Muscle of leg (tissue), 3 donors: ENCODE measurements at regions not wholly inside any gene's neighbourhood (a gene's known extent, or its start where the extent isn't known, plus 50 kb on each side); places are given as distances from the start of the nearest gene placed in this dataset.

Source experiments
- DNase-seq: peaks from one replicate; pipeline ENCODE4 v3.0.0; 2013
- H3K27ac ChIP-seq: one replicate; pipeline ENCODE4 v1.5.1; 2013; ENCODE audit warnings: mild to moderate bottlenecking, low read length, control low read depth
- H3K27me3 ChIP-seq: one replicate; pipeline ENCODE4 v1.6.1; 2013; ENCODE audit warnings: low read length; ENCODE audit not compliant: control insufficient read depth, insufficient read depth
- H3K36me3 ChIP-seq: one replicate; pipeline ENCODE4 v1.6.1; 2013; ENCODE audit warnings: low read length; ENCODE audit not compliant: control insufficient read depth, insufficient read depth
- H3K4me1 ChIP-seq: one replicate; pipeline ENCODE4 v1.6.1; 2013; ENCODE audit warnings: low read length; ENCODE audit not compliant: control insufficient read depth, insufficient read depth
- H3K4me3 ChIP-seq: one replicate; pipeline ENCODE4 v1.5.1; 2013; ENCODE audit warnings: low read length, control low read depth
- H3K9me3 ChIP-seq: replicated peaks from 2 replicates; pipeline ENCODE4 v1.6.1; 2013; ENCODE audit warnings: low read depth, low read length; ENCODE audit not compliant: control insufficient read depth
- WGBS: methylation state at CpG from one replicate; pipeline ENCODE4 v1.1.5; 2013; ENCODE audit warnings: missing lambda C conversion rate; ENCODE audit not compliant: insufficient coverage; 5-methylcytosine and 5-hydroxymethylcytosine counted together

DNA sequence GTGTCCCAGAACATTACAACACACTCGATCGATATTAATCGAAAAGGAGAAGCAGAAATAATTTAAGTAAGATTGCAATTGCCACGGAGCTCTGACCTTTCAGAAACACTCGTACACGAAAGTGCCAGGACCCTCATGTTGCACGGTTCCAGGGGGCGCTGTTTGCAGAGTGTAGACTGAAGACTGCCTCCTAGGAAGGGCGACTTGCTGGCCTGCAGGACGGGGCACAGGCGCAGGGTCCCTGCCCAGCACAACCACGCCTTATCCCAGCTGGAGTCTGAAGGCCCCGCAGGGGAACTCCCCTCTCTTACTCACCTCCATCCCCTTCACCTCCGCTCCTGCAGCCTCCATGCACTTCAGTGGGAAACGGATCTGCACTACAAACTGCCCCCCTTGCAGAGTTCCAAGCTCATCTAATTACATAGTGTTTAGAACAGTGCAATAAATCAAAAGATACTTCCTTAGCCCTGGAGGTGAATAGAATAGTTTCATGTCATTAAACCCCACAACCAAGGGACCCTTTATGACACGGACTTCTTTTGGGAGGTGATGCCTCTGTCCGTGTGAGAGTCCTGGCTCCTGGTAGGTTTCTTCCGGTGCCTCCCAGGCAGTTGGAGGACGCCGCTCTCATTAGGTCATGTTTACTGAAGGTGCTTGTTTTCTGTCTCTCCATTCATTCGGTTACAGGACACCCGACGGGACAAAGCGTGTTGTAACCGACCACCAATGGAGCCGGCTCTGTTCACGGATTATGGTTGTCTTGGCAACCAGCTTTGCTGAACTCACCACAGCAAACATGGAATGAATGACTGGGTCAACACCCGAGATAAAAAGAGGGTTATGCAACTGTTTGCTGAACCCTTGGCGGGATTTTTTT is 262.2 kb downstream of the BAMBI start:
- WGBS: 27% methylated on average over 16 of the region's 29 CpGs
- Histone ChIP-seq H3K27me3 (peaks cover 2% of the 10 kb centered on the region), H3K27ac (no peak overlapping the region), H3K36me3 (no peaks in the 10 kb centered on the region), H3K9me3 (no peaks in the 10 kb centered on the region), H3K4me3 (no peak overlapping the region), H3K4me1 (peaks cover 3% of the 10 kb centered on the region)
- DNase-seq: peak; percentile 79

DNA sequence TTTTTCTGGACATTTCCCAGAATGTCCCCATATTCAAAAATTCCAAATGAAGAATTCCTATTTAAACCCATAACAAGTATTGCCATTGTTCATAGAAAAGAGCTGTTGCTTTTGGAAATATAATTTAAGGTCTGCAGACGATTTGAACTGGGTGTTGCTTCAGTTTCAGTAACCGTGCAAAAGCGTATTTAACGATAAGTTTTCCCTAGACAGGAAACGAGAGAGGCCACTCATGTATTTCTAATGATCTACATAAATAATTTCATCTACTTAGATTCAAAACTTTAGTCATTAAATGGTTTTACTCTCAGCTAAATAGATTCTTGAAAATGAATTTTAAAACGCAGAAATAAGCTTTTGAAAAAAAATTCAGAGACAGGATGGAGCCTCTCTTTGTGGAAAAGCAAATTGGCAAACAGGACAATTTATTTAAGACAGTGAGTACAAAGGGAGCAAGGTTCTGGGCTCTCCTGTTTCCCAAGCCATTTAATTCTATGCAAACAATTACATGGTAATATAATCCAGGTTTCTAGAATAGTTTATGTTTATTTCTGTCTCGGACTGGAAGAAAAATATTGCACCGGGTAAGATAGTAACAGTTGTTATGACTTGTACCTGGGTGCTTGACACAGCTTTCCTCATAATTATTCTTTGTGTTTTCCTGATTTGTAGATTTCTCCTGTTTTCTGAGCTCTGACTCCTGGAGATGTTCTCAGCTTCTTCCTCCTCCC is 263.0 kb downstream of the BAMBI start:
- no peak overlapping the region for H3K27ac ChIP-seq
- H3K27me3 ChIP-seq: peaks cover 2% of the 10 kb centered on the region
- peaks cover 3% of the 10 kb centered on the region for H3K4me1 ChIP-seq
- DNase-seq: no peak
- WGBS: no CpG with 5 or more reads among the region's 8 CpGs
- H3K4me3 ChIP-seq: no peak overlapping the region
- H3K36me3 ChIP-seq: no peaks in the 10 kb centered on the region
- H3K9me3 ChIP-seq: no peaks in the 10 kb centered on the region

DNA sequence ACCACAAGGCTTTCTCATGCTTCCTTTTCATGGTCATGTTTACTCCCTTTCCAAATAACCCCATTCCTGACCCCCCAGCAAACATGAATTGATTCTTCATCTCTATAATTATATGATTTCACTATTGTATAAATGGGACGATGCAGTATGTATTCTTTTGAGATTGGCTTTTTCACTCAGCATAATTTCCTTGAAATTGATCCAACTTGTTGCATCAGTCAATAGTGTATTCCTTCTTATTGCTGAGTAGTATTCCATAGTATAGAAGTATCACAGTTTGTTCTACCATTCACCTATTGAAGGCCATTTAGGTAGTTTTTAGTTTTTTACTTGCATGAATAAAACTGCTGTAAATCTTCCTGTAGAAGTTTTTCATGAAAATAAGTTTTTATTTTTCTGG is 264.7 kb downstream of the BAMBI start:
- H3K4me3 ChIP-seq: no peak overlapping the region
- H3K36me3 ChIP-seq: no peaks in the 10 kb centered on the region
- no peaks in the 10 kb centered on the region for H3K9me3 ChIP-seq
- DNase-seq: no peak
- WGBS: no CpG with 5 or more reads among the region's 1 CpG
- H3K27me3 ChIP-seq: peaks cover 2% of the 10 kb centered on the region
- no peak overlapping the region for H3K27ac ChIP-seq
- peaks cover 6% of the 10 kb centered on the region for H3K4me1 ChIP-seq

DNA sequence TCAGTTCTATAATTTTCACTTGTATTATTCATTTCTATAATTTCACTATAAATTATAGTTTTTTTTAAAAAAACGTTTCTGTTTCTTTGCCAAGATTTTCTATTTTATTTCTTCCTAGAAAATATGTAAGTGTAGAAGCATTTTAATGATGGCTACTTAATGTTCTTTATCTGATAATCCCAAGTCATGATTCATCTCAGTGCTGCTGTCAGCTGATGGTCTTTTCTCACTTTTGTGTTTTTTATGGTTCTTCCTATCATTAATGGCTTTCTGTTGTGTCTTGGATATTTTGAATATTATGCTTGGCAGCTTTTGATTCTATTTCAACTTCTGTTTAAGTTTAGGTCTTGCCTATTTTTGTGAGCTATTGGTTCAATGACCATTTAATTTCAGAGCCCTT is 268.6 kb downstream of the BAMBI start:
- Histone ChIP-seq H3K4me3 (no peak overlapping the region), H3K4me1 (peaks cover 6% of the 10 kb centered on the region), H3K36me3 (no peaks in the 10 kb centered on the region), H3K27ac (no peak overlapping the region), H3K27me3 (no peaks in the 10 kb centered on the region), H3K9me3 (no peaks in the 10 kb centered on the region)
- no peak for DNase-seq
- no CpG with 5 or more reads among the region's 1 CpG for WGBS

DNA sequence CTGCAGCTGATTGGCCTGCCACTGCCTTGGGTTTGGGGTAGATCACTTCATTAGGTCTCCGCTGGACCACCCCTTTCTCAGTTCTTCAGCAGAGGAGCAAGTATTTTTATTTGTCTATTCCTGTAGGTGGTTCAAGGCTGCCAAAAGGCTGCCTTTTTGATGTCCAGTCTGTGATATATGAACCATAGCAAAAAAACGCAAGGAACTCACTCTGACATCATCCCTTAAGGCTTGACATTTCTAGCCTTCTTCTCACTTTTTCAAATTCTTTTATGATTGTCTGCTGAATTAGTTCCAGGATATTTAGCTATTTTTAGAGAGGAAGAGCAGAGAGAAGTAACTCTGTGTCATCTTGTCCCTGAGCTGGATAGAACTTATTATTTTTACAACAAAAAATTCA is 269.2 kb downstream of the BAMBI start:
- Histone ChIP-seq H3K4me1 (peaks cover 6% of the 10 kb centered on the region), H3K4me3 (no peak overlapping the region), H3K27ac (no peak overlapping the region), H3K27me3 (no peaks in the 10 kb centered on the region), H3K36me3 (no peaks in the 10 kb centered on the region), H3K9me3 (no peaks in the 10 kb centered on the region)
- WGBS: no CpG with 5 or more reads among the region's 2 CpGs
- DNase-seq: peak; percentile 73

DNA sequence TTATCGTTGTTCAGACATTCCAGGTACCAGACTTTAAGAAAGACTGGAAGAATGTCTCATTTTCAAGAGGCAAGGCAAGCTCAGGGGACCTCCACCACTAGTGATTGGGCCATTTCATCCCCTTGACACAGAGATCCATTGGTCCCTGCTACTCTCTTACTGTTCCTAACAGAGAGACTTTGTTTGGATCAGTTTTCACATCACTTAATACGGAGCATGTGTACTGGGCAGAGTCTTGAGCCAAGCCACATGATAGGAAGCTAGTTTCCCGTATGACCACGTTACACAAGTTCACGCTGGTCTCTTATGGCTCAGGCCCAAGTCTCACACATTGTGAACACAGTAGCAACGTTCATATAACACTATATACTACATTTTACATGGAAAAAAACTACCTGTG is 269.9 kb downstream of the BAMBI start:
- Histone ChIP-seq H3K4me3 (no peak overlapping the region), H3K36me3 (no peaks in the 10 kb centered on the region), H3K27ac (no peak overlapping the region), H3K9me3 (no peaks in the 10 kb centered on the region), H3K4me1 (peaks cover 6% of the 10 kb centered on the region), H3K27me3 (no peaks in the 10 kb centered on the region)
- peak; percentile 69 for DNase-seq
- 32% methylated on average over 2 of the region's 6 CpGs for WGBS

DNA sequence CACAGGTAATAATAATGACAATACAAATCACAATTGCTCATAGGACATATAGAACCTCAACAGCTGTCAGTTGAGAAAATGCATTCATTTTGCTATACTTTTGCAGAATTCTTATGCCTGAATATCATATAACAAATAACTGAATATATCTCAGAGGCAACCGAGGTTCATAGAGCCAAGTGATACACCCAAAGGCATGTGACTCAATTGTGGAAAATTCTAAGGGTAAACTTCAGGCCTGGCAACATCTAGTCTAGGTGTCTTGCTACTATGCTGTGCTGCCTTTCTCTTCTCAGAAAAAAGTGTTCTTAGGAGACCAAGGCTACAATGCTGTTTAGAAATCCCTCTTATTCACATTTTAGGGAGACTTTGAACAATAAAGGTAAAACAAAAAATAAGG is 270.7 kb downstream of the BAMBI start:
- Histone ChIP-seq H3K27ac (no peak overlapping the region), H3K36me3 (no peaks in the 10 kb centered on the region), H3K4me3 (no peak overlapping the region), H3K4me1 (peaks cover 6% of the 10 kb centered on the region), H3K27me3 (no peaks in the 10 kb centered on the region), H3K9me3 (no peaks in the 10 kb centered on the region)
- no CpG with 5 or more reads among the region's 1 CpG for WGBS
- no peak for DNase-seq

DNA sequence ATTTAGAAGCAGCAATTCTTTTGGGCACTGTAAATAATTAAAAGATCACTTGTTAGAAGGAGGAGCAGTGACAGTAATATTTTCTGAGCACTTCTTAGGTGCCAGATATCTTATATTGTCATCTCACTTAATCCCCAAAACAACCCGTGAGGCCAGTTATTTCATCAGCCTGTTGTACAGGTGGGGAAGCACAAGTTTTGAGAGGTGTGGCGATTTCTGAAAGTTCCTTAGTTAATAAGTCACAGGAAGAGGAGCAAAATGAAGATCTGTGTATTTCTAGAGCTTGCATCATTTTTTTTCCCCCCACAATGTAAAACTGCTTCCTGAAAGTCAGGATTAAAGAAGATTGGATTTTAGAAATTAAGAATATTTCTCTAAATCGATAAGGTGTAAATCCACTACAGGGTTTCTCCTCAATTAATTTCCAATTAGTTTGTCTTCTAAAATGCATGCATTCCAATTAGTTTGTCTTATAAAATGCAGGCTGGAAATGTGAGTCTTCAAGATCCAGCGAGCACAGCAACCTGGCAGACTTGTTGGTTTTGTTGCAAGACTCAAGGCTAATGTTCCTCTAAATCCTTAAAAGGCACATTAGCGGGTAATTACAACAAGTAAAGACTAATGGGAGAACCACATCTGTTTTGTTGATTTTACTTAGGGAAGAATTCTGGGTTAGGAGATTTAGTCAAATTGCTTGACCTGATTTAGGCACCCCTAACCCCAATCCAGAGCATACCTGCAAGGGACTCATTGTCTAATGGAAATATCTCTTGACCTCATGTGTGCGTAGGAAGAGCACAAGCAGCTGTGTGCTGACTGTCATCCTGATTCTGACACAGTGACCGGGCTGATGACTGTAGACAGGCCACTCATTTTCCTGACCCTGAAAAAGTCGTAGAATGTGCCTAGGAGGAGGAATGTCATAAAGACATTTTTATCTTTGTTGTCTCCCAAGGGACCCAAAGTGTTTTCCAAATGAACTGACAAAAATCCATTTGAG is 272.0 kb downstream of the BAMBI start:
- Histone ChIP-seq H3K4me3 (no peak overlapping the region), H3K27ac (no peak overlapping the region), H3K36me3 (no peaks in the 10 kb centered on the region), H3K9me3 (no peaks in the 10 kb centered on the region), H3K27me3 (no peaks in the 10 kb centered on the region), H3K4me1 (peaks cover 6% of the 10 kb centered on the region)
- WGBS: 38% methylated on average over 4 of the region's 8 CpGs
- no peak for DNase-seq

DNA sequence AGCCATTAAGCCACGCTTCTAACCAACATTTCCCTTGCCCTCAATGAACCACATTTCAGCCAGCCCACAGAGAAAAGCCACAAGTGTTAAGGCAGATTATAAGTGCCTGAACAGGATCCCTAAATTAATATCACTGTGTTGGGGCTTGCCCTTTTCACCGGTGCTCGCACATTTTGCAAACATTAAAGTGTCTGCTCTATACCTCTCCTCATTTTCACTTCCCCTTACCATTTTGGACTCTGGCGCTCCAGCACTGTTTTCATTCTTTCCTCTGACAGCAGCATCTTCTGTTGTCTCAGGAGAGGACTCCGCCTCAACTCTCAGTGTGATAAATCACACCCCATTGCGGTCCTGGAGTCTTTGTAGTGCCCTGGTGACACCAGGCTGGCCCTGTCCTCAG is 274.2 kb downstream of the BAMBI start:
- H3K4me1 ChIP-seq: peaks cover 3% of the 10 kb centered on the region
- no peak overlapping the region for H3K4me3 ChIP-seq
- H3K27me3 ChIP-seq: no peaks in the 10 kb centered on the region
- DNase-seq: no peak
- no peaks in the 10 kb centered on the region for H3K36me3 ChIP-seq
- 68% methylated on average over 3 of the region's 6 CpGs for WGBS
- H3K9me3 ChIP-seq: no peaks in the 10 kb centered on the region
- H3K27ac ChIP-seq: no peak overlapping the region

DNA sequence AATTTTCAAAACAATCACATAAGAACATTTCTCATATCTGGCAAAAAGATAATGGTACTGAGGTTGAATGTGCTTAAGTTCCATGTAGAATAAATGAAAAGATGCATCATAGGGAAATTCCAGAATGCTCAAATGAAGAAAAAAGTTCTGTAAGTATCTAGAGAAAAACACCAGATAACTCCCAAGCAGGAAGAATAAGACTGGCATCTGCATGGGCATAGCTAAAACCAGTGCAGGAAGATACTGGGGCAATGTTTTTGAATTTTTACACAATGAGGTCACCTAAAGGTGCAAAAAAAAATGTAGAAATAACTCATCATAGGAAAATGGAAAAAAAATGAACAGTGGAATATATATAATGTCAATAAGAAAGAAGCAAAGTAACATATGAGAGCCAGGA is 275.2 kb downstream of the BAMBI start:
- Histone ChIP-seq H3K4me1 (no peaks in the 10 kb centered on the region), H3K9me3 (no peaks in the 10 kb centered on the region), H3K36me3 (no peaks in the 10 kb centered on the region), H3K4me3 (no peak overlapping the region), H3K27me3 (no peaks in the 10 kb centered on the region), H3K27ac (no peak overlapping the region)
- no peak for DNase-seq
